ENCODE measurements at regions not wholly inside any gene's neighbourhood (a gene's known extent, or its start where the extent isn't known, plus 50 kb on each side); places are given as distances from the start of the nearest gene placed in this dataset.
"Not testable (repeated sequence)": the region's sequence is repeated elsewhere in the genome, so short reads cannot be mapped to it uniquely, and the experiment has no call there.

DNA sequence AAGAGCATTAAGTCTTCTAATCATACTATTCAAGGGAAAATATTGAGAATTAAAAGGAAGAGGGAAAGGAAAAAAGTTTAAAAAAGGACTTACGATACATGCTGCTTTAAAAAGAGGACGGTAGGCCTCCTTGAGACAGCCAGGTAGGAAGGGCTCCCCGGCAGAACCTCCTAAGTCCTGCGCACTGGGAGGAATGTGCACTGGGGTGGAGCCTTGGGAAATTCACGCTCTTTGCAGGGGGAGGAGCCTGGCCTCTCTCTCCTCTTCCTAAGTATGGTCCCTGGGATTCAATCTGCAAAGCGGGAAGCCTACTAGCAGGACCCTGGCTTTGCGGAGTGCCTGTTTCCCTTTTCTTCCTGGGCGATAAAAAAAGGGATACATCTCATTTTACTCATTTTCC is 553.0 kb downstream of the RPS29 start:
- Histone ChIP-seq H3K9me3 (no peaks in the 10 kb centered on the region), H3K4me3 (no peak overlapping the region), H3K36me3 (no peaks in the 10 kb centered on the region), H3K4me1 (no peaks in the 10 kb centered on the region), H3K27ac (no peak overlapping the region), H3K27me3 (no peaks in the 10 kb centered on the region)
- ATAC-seq (no peak), FAIRE-seq (no peak), DNase-seq (no peak)
- TF ChIP-seq, protein P1, sequence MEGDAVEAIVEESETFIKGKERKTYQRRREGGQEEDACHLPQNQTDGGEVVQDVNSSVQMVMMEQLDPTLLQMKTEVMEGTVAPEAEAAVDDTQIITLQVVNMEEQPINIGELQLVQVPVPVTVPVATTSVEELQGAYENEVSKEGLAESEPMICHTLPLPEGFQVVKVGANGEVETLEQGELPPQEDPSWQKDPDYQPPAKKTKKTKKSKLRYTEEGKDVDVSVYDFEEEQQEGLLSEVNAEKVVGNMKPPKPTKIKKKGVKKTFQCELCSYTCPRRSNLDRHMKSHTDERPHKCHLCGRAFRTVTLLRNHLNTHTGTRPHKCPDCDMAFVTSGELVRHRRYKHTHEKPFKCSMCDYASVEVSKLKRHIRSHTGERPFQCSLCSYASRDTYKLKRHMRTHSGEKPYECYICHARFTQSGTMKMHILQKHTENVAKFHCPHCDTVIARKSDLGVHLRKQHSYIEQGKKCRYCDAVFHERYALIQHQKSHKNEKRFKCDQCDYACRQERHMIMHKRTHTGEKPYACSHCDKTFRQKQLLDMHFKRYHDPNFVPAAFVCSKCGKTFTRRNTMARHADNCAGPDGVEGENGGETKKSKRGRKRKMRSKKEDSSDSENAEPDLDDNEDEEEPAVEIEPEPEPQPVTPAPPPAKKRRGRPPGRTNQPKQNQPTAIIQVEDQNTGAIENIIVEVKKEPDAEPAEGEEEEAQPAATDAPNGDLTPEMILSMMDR (IDR thresholded peaks at IDR 0.05) = no peak
- intact Hi-C loops (cut with DNase I) = no loop called here
- WGBS, 2 donors = 76 to 82% methylated on average over 8 of the region's 8 CpGs

DNA sequence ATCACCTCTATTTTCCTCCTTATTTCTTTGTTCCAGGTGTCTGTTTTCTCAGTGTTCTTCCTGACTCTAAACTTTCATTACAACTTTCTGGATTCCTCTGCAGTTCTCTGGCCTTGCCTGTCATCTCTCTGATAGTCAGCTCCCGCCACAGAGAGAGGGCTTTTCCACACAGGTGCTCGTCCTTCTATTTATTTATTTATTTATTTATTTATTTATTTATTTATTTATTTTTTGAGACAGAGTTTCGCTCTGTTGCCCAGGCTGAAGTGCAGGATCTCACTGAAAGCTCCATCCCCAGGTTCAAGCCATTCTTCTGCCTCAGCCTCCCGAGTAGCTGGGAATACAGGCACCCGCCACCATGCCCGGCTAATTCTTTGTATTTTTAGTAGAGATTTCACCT is 554.5 kb downstream of the RPS29 start:
- intact Hi-C loops (cut with DNase I); DNase-seq; H3K4me1 ChIP-seq; H3K27me3 ChIP-seq; H3K4me3 ChIP-seq; H3K9me3 ChIP-seq; ATAC-seq; FAIRE-seq; H3K36me3 ChIP-seq; H3K27ac ChIP-seq: not testable (repeated sequence)
- WGBS, 2 donors = 50 to 63% methylated on average over 6 of the region's 6 CpGs

DNA sequence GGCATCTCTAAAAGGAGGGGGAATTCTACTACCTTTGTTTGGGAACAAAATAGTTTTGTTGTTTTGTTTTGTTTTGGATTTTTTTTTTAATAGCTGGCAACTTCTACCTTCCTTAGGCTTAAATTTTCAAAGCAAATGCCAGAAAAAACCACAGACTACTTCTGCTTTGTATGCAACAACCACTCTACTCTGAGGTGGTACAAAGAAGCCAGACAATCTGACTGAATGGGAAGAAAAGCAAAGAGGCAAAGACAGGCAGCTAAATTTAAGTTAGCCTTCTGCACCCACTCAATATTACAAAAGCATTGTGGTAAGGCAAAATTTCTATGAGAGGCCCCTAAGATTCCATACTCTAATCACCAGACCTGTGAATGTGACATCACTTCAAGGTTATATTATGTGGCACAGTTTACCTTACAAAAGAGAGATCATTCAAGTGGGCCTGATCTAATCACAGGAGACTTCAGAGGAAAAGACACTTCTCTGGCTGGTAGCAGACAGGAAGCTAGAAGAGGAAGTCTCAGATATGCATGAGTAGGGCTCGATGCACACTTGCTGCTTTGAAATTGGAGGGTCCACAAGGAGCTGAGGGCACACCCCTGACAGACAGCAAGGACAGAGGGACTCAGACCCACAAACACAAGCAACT is 566.6 kb downstream of the RPS29 start:
- FAIRE-seq (no peak), DNase-seq (no peak), ATAC-seq (no peak)
- TF ChIP-seq, protein P1 (IDR thresholded peaks at IDR 0.05) = no peak
- Histone ChIP-seq H3K4me1 (no peaks in the 10 kb centered on the region), H3K27me3 (no peaks in the 10 kb centered on the region), H3K36me3 (no peaks in the 10 kb centered on the region), H3K9me3 (no peaks in the 10 kb centered on the region), H3K4me3 (no peak overlapping the region), H3K27ac (no peak overlapping the region)
- 33 to 56% methylated on average over 1 of the region's 1 CpG for WGBS, 2 donors
- intact Hi-C loops (cut with DNase I) = no loop called here

DNA sequence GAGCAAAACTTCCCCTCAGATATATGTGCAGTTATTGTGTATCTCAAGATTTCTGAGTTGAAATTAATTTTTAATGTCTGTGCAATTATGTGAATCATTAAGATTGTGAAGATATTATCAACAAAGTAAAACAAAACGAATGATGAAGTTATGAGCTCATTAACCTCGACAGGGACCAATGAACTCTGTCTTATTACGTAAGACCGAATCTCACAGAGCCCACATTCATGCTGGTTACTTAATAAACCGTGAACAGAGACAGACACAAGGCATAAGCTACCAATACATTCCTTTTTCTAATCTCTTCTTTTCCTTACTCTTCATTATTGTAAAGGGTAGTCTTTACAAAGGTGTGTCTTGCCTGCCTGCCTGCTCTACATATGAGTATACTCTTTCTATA is 568.7 kb downstream of the RPS29 start:
- intact Hi-C loops (cut with DNase I) = no loop called here
- Histone ChIP-seq H3K27me3 (no peaks in the 10 kb centered on the region), H3K9me3 (no peaks in the 10 kb centered on the region), H3K27ac (no peak overlapping the region), H3K4me3 (no peak overlapping the region), H3K36me3 (no peaks in the 10 kb centered on the region), H3K4me1 (no peaks in the 10 kb centered on the region)
- WGBS, 2 donors = 18 to 22% methylated on average over 5 of the region's 5 CpGs
- TF ChIP-seq, protein P1 (IDR thresholded peaks at IDR 0.05) = no peak
- ATAC-seq (no peak), DNase-seq (no peak), FAIRE-seq (no peak)

DNA sequence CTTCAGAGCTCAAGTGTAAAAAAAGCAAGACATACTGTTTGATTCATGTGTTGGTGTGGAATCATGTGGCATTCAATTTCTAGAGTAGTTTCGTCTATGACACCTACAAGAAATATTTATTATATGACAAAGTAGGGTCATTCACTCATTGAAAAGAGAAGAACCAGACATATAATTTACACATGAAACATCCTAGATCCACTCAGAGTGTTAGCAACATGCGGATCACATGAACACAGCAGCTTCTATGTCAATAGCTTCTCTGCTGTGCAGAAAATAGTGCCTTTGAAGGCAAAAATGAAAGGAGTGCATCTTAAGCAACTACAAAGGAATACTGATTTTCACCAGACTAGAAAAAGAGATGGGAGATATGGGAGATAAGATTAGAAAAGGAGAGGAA is 569.8 kb downstream of the RPS29 start:
- WGBS, 2 donors = 51 to 58% methylated on average over 2 of the region's 2 CpGs
- Histone ChIP-seq H3K4me1 (no peaks in the 10 kb centered on the region), H3K9me3 (no peaks in the 10 kb centered on the region), H3K36me3 (no peaks in the 10 kb centered on the region), H3K27me3 (no peaks in the 10 kb centered on the region), H3K27ac (no peak overlapping the region), H3K4me3 (no peak overlapping the region)
- FAIRE-seq (no peak), DNase-seq (no peak), ATAC-seq (no peak)
- intact Hi-C loops (cut with DNase I) = no loop called here
- TF ChIP-seq, protein P1 (IDR thresholded peaks at IDR 0.05) = no peak

Data from pancreas (tissue), 10 donors.